ENCODE measurements at regions not wholly inside any gene's neighbourhood (a gene's known extent, or its start where the extent isn't known, plus 50 kb on each side); places are given as distances from the start of the nearest gene placed in this dataset.

GRCh38 chr11:70540196-70540595 lies 141.9 kb downstream of the CTTN start:
- Histone ChIP-seq H3K27ac (no peak overlapping the region), H3K4me1 (replicated peaks) (peaks cover 43% of the 10 kb centered on the region), H3K4me3 (no peak overlapping the region), H3K27me3 (replicated peaks) (no peaks in the 10 kb centered on the region), H3K36me3 (peaks cover 4% of the 10 kb centered on the region; the same call in 1 of the 2 replicates), H3K9me3 (replicated peaks) (peaks cover 89% of the 10 kb centered on the region)
- no peak for DNase-seq (ENCODE audit: low read depth in 1 of 2, low spot score in 2 of 2)

GRCh38 chr11:70541176-70541575 lies 142.8 kb downstream of the CTTN start:
- Histone ChIP-seq H3K4me1 (replicated peaks) (peaks cover 39% of the 10 kb centered on the region), H3K9me3 (replicated peaks) (peaks cover 85% of the 10 kb centered on the region), H3K27ac (no peak overlapping the region), H3K36me3 (peaks cover 4% of the 10 kb centered on the region; the same call in 1 of the 2 replicates), H3K27me3 (replicated peaks) (no peaks in the 10 kb centered on the region), H3K4me3 (no peak overlapping the region)
- DNase-seq (ENCODE audit: low read depth in 1 of 2, low spot score in 2 of 2), result no peak

DNA sequence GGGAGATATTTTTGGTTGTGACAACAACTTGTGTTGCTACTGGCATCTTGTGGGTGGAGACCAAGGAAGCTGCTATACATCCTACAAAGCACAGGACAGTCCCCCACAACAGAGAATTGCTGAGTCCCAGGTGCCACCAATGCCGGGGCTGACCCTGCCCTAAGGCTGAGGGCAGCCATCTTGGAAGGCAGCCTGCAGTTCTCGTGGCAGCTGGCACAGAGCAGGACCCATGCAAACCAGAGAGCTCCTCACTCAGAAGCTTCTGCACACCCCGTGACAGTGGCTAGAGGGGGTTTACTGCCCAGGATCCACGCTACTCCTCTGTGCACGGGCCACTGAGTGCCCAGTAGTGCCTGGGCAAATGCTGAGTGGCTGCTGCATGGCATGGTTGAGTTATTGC lies 143.4 kb downstream of the CTTN start:
- Histone ChIP-seq H3K9me3 (replicated peaks) (peaks cover 85% of the 10 kb centered on the region), H3K36me3 (peaks cover 4% of the 10 kb centered on the region; the same call in 1 of the 2 replicates), H3K4me1 (replicated peaks) (peaks cover 34% of the 10 kb centered on the region), H3K27ac (no peak overlapping the region), H3K4me3 (no peak overlapping the region), H3K27me3 (replicated peaks) (no peaks in the 10 kb centered on the region)
- DNase-seq (ENCODE audit: low read depth in 1 of 2, low spot score in 2 of 2), result no peak

DNA sequence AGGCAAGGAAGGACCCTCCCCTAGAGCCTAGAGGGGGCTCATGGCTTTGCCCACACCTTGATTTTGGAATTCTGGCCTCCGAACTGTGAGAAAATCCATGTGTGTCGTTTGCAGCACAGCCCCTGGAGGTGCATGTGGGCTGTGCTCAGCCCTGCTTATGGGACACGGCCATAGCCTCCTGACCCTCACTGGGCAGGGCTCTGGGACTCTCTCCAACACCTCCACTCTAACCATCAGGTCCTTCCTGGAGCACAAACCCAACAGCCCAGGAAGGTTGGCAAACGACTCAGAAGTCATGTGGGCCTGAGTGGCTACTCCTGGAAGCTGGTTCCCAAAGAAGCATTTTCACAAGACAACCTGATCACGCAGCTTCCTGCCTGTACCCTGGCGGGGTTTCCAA lies 144.1 kb downstream of the CTTN start:
- no peak overlapping the region for H3K27ac ChIP-seq
- peaks cover 4% of the 10 kb centered on the region; the same call in 1 of the 2 replicates for H3K36me3 ChIP-seq
- peaks cover 29% of the 10 kb centered on the region for H3K4me1 ChIP-seq (replicated peaks)
- H3K27me3 ChIP-seq (replicated peaks), result no peaks in the 10 kb centered on the region
- no peak for DNase-seq (ENCODE audit: low read depth in 1 of 2, low spot score in 2 of 2)
- peaks cover 85% of the 10 kb centered on the region for H3K9me3 ChIP-seq (replicated peaks)
- H3K4me3 ChIP-seq, result no peak overlapping the region

DNA sequence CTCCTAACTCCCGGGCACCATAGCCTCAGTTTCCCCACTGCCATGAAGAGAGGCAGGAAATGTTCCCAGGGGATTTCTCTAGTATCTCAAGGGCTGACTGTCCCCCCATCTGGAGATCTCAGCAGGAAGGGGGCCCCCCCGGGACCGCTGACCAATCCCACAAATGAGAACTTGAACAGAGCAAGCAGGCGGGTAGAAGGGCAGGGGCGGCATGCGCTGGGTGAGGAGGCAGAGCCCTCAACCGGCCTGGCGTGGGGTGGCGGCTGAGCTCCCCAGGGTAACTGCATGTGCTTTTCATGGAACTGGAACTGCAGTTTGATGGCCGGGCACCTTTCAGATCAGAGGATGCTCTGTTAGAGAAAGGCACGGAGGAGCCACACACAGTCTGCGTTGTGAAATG lies 144.5 kb downstream of the CTTN start:
- Histone ChIP-seq H3K4me1 (replicated peaks) (peaks cover 26% of the 10 kb centered on the region), H3K27me3 (replicated peaks) (no peaks in the 10 kb centered on the region), H3K9me3 (replicated peaks) (peaks cover 83% of the 10 kb centered on the region), H3K4me3 (no peak overlapping the region), H3K27ac (no peak overlapping the region), H3K36me3 (peaks cover 4% of the 10 kb centered on the region; the same call in 1 of the 2 replicates)
- no peak for DNase-seq (ENCODE audit: low read depth in 1 of 2, low spot score in 2 of 2)

DNA sequence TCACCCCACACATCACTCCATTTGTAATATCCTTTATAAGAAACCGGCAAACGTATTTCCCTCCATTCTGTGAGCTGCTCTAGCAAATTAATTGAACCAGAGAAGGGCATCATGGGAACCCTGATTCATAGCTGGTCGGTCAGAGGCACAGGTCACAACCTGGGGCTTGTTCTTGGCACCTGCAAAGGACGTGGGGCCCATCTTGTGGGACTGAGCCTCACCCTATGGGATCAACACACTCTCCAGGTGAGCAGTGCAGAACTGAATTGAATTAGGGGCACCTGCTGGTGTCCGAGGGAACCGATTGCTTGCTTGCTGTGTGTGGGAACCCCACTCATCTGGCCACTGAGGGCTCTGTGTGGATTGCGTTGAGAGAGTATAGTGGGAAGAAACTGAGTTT lies 145.3 kb downstream of the CTTN start:
- no peak overlapping the region for H3K27ac ChIP-seq
- H3K27me3 ChIP-seq (replicated peaks), result no peaks in the 10 kb centered on the region
- H3K36me3 ChIP-seq, result peaks cover 4% of the 10 kb centered on the region; the same call in 1 of the 2 replicates
- peaks cover 22% of the 10 kb centered on the region for H3K4me1 ChIP-seq (replicated peaks)
- H3K4me3 ChIP-seq, result no peak overlapping the region
- no peak for DNase-seq (ENCODE audit: low read depth in 1 of 2, low spot score in 2 of 2)
- H3K9me3 ChIP-seq (replicated peaks), result peaks cover 82% of the 10 kb centered on the region

- Histone ChIP-seq H3K27ac (peak overlapping the region; percentile 48; the same call in 1 of the 2 replicates), H3K4me1 (replicated peaks) (peaks cover 22% of the 10 kb centered on the region), H3K36me3 (peaks cover 4% of the 10 kb centered on the region; the same call in 1 of the 2 replicates), H3K4me3 (no peak overlapping the region), H3K27me3 (replicated peaks) (no peaks in the 10 kb centered on the region), H3K9me3 (replicated peaks) (peaks cover 82% of the 10 kb centered on the region)
- no peak for DNase-seq (ENCODE audit: low read depth in 1 of 2, low spot score in 2 of 2)
Observed at GRCh38 chr11:70544067-70544773, 145.9 kb downstream of the CTTN start.

DNA sequence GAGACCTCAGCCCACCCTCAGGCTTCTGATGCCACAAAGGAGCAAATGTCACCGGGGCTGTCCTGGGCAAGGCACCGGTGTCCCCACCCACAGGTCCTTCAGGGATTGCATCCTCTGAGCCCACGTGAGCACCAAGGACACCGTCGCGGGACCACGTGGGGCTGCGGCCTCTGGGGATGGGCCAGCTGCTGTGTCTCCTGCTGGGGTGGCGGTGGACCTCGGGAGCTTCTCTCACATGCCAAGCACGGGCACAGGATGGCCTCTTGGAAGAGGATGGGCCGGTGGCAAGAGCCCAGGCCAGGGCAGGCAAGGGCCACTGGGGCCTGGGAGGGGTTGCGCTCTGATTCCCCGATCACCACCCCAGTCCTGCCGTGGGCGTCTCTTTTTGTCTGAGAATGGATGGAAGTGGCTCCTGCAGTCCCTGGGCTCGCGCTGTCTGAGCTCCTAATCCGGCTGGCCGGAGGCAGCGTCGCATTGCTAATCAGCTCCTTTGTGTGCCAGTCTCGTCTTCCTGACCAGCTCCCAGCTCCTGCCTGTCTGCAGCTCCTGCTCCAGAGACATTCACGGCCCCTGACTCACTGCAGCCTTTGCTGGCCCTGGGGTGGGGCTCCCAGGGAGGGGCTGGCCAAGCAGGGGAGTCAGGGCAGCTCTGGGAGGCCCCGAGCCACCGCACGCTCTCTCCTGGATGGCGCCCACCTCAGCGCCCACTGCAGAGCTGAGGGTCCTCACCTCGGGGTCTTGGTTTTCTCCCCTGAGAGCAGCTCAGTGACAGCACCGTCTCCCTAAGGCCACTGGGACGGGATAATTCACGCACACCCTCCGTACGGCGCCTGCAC lies 146.7 kb downstream of the CTTN start:
- Histone ChIP-seq H3K4me3 (no peak overlapping the region), H3K9me3 (replicated peaks) (peaks cover 82% of the 10 kb centered on the region), H3K4me1 (replicated peaks) (peaks cover 22% of the 10 kb centered on the region), H3K27me3 (replicated peaks) (no peaks in the 10 kb centered on the region), H3K27ac (peak overlapping the region; percentile 48), H3K36me3 (peaks cover 4% of the 10 kb centered on the region; the same call in 1 of the 2 replicates)
- peak; percentile 63 to 86 for DNase-seq (ENCODE audit: low read depth in 1 of 2, low spot score in 2 of 2)

DNA sequence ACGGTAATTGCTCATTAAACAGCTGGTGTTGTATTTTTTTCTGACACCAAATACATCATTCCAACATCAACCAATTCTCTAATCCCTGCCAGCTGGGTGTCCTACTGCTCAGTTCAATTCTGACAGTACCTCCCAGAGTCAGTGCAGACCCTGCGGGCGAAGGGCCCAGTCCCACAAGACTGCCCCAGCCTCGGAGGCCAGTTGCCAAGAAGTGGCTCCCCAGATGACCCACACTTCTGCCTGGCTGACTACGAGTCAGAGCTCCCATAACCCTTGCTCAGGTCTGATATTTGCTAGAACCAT lies 147.2 kb downstream of the CTTN start:
- H3K9me3 ChIP-seq (replicated peaks), result peaks cover 84% of the 10 kb centered on the region
- no peak for DNase-seq (ENCODE audit: low read depth in 1 of 2, low spot score in 2 of 2)
- no peaks in the 10 kb centered on the region for H3K27me3 ChIP-seq (replicated peaks)
- peak overlapping the region; percentile 48 for H3K27ac ChIP-seq
- peaks cover 4% of the 10 kb centered on the region; the same call in 1 of the 2 replicates for H3K36me3 ChIP-seq
- H3K4me1 ChIP-seq (replicated peaks), result peaks cover 22% of the 10 kb centered on the region
- H3K4me3 ChIP-seq, result no peak overlapping the region

GRCh38 chr11:70546191-70546940 lies 148.0 kb downstream of the CTTN start:
- Histone ChIP-seq H3K9me3 (replicated peaks) (peaks cover 82% of the 10 kb centered on the region), H3K36me3 (peaks cover 4% of the 10 kb centered on the region; the same call in 1 of the 2 replicates), H3K4me1 (replicated peaks) (peaks cover 22% of the 10 kb centered on the region), H3K27ac (no peak overlapping the region), H3K27me3 (replicated peaks) (no peaks in the 10 kb centered on the region), H3K4me3 (no peak overlapping the region)
- DNase-seq (ENCODE audit: low read depth in 1 of 2, low spot score in 2 of 2), result no peak

GRCh38 chr11:70547386-70547785 lies 149.1 kb downstream of the CTTN start:
- peaks cover 4% of the 10 kb centered on the region; the same call in 1 of the 2 replicates for H3K36me3 ChIP-seq
- H3K9me3 ChIP-seq (replicated peaks), result peaks cover 82% of the 10 kb centered on the region
- no peak overlapping the region for H3K4me3 ChIP-seq
- no peak for DNase-seq (ENCODE audit: low read depth in 1 of 2, low spot score in 2 of 2)
- no peak overlapping the region for H3K27ac ChIP-seq
- H3K4me1 ChIP-seq (replicated peaks), result peaks cover 28% of the 10 kb centered on the region
- no peaks in the 10 kb centered on the region for H3K27me3 ChIP-seq (replicated peaks)

- Histone ChIP-seq H3K9me3 (replicated peaks) (peaks cover 80% of the 10 kb centered on the region), H3K36me3 (peaks cover 4% of the 10 kb centered on the region; the same call in 1 of the 2 replicates), H3K27ac (no peak overlapping the region), H3K27me3 (replicated peaks) (no peaks in the 10 kb centered on the region), H3K4me3 (no peak overlapping the region), H3K4me1 (replicated peaks) (peaks cover 28% of the 10 kb centered on the region)
- DNase-seq (ENCODE audit: low read depth in 1 of 2, low spot score in 2 of 2), result no peak
Observed at GRCh38 chr11:70547821-70548670, 149.7 kb downstream of the CTTN start.

- no peak for DNase-seq (ENCODE audit: low read depth in 1 of 2, low spot score in 2 of 2)
- Histone ChIP-seq H3K9me3 (replicated peaks) (peaks cover 80% of the 10 kb centered on the region), H3K27ac (no peak overlapping the region), H3K27me3 (replicated peaks) (no peaks in the 10 kb centered on the region), H3K36me3 (peaks cover 3% of the 10 kb centered on the region; the same call in 1 of the 2 replicates), H3K4me1 (replicated peaks) (peaks cover 28% of the 10 kb centered on the region), H3K4me3 (no peak overlapping the region)
Observed at GRCh38 chr11:70548976-70549375, 150.6 kb downstream of the CTTN start.

Measured in SJSA1 (cell line).